GM13976 (cell line): ENCODE measurements at regions not wholly inside any gene's neighbourhood (a gene's known extent, or its start where the extent isn't known, plus 50 kb on each side); places are given as distances from the start of the nearest gene placed in this dataset.

Source experiments
- DNase-seq: peaks from one replicate; pipeline ENCODE4 v3.0.0; 2012; ENCODE audit warnings: low spot score
- in situ Hi-C: fragments of 300-500 bp; cut with MboI; formaldehyde crosslinking; loops from one replicate; pipeline ENCODE4 v1.12.0; 2022; ENCODE audit warnings: low sequenced_read_pairs, mixed read lengths, inconsistent platforms; ENCODE audit not compliant: unreplicated experiment
- TF ChIP-seq, protein P1 (sequence below): IDR thresholded peaks from 2 replicates; pipeline ENCODE4 v1.5.1; 2012; ENCODE audit warnings: borderline replicate concordance, mild to moderate bottlenecking; ENCODE audit not compliant: insufficient read depth; ENCODE audit errors: extremely low read depth, missing control alignments, control extremely low read depth

DNA sequence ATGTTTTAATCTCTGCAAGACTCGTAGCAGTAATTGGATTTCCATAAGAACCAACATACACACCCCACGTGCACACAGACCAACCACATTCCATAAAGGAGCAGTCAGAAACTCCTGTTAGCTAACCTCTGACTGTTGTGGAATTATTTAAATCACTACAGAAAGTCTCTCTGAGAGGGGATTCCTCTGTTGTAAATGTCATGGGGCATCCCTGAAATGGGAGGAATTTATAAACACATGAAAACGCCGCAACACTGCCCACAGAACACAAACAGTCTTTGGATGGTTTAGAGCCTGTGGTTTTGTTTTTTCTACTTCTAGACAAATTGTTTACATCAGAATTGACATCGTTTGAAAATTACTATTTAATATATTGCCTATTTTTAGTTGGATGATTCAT lies 740.1 kb upstream of the GRM7 start:
- TF ChIP-seq, protein P1, sequence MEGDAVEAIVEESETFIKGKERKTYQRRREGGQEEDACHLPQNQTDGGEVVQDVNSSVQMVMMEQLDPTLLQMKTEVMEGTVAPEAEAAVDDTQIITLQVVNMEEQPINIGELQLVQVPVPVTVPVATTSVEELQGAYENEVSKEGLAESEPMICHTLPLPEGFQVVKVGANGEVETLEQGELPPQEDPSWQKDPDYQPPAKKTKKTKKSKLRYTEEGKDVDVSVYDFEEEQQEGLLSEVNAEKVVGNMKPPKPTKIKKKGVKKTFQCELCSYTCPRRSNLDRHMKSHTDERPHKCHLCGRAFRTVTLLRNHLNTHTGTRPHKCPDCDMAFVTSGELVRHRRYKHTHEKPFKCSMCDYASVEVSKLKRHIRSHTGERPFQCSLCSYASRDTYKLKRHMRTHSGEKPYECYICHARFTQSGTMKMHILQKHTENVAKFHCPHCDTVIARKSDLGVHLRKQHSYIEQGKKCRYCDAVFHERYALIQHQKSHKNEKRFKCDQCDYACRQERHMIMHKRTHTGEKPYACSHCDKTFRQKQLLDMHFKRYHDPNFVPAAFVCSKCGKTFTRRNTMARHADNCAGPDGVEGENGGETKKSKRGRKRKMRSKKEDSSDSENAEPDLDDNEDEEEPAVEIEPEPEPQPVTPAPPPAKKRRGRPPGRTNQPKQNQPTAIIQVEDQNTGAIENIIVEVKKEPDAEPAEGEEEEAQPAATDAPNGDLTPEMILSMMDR, result no peak
- in situ Hi-C loops, result no loop called here
- DNase-seq, result no peak

DNA sequence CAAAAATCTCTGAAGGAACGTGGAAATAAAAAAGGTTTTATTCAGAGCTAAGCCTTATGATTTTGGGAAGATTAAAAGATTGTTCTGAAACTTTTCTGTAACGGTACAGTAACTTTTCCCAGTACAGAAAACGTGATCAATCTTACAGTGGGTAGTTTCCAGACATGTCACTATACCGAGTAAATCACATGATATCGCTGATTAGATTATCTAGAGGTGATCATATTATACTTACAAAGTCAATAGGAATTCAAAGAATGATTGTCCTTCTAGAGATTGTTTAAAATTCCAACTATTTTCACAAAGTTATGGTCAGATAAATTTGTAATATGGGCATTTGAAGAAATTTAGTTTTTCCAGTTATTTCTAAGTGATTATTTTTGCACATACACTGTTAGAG lies 736.0 kb upstream of the GRM7 start:
- TF ChIP-seq, protein P1, result no peak
- in situ Hi-C loops, result no loop called here
- DNase-seq, result no peak

DNA sequence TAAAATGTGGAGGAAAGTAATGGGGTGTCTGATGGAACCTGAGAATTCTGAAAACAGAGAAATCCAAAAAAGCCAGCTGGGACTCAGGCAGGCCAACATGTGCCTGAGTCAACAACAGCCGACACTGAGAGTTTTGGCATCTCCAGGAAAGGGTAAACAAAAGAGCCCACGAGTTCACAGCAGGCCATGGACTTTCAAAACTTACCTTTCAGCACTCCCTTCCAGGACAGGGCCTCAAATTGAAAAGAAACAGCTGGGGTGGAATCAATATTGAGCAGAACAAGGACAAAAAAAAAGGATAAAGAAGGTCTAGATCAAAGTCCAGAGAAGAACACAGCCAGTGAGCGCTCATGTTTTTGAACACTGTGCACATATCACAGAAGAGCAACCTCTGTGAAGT lies 735.4 kb upstream of the GRM7 start:
- in situ Hi-C loops, result no loop called here
- no peak for DNase-seq
- TF ChIP-seq, protein P1, result no peak

DNA sequence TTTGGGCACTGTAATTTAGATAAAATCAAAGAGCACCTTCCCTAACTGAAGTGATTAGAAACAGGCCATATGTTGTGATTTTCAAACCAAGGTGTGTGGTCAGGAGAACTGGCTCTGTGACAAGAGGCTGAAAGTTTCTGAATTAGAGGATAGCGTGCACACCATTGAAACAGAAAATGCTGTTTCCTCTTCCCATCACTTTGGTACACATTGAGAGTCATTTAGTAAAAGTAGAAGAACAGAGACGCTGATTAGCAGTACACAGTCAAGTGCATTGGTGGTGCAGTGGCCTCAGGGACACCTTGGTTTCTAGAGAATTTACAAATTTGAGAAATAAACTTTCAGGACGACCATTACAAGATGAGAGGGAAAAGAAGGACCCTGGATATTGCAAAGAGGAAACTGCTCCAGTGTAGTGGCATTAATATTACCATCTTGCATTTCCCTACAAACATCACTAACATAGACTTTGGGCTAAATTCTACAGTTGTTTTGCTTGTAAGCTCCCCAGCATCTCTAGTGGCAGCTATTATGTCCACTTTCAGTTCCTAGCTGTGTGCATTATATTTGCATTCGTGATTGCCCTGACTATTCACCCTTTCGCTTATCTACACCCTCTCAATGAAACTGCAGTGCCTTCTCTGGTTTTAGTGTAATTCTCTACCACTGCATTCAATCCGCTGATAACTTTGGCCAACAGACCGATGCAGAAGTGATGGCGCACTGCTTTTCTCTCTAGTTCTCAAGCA lies 728.1 kb upstream of the GRM7 start:
- in situ Hi-C loops, result no loop called here
- TF ChIP-seq, protein P1, result no peak
- DNase-seq, result peak; percentile 6

DNA sequence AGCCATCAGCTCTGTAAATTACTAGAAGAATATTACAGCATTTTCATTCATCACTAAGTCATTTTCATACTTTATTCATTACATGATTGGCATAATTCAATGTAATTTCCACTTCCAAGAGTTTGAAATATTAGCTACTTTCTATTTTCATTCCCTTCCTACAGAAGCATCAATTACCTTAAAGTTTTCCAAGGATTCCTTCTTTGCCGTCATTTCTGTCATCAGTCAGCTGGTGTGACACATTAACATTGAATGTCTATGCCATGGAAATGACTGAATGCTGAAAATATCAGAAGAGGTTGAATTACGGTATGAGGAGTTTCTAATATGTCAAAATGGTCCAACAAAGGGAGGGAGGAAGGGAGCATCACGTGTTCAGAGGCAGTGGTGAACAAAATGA lies 718.2 kb upstream of the GRM7 start:
- no peak for DNase-seq
- TF ChIP-seq, protein P1, result no peak
- in situ Hi-C loops, result no loop called here

DNA sequence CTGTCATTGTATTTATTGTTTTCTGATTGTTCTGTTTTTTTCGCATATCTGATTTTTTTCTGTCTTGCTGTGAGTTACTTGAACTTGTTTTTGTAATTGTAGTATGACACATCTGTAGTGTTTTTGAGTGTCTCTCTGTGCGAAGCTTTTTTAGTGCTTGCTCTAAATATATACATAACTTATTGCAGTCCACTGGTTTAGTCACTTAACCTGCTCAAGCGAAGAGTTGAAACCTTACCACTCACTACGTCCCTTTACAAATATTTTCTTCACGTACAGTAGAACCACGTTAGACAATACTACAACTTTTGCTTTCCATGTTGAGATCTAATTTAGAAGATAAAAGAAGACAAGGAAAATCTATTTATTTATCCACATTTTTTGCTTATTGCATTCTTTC lies 713.0 kb upstream of the GRM7 start:
- no peak for DNase-seq
- TF ChIP-seq, protein P1, result no peak
- in situ Hi-C loops, result no loop called here

DNA sequence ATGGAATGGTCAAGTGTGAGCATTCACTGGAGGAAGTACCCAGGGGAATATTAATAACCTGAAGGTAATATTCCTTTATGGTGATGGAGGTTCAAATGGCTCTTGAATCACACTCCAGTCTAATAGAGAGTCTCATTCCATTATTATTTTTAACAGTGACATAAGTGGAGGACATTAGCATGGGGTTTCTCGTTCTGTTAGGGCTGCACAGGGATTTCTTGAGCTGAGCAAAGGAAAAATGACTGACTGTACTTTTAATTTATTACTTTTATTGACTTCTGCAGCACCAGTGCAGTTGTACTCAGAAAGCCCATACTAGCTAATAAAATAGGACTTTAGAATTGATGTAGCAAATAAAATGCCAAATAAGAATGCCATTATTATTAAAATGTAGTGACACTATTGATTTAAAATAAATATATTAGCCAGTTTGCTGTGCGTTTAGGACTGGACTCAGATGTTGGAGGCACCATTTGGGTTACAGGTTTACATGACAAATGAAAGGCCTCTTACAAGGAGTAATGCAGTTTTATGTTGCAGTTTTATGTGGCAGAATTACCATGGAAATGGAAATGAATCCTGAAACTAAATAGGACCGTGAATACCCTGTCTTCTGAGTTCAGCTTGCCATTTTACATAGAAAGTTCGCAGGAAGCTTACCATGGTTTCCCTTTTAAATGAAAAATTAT lies 705.1 kb upstream of the GRM7 start:
- in situ Hi-C loops, result no loop called here
- TF ChIP-seq, protein P1, result no peak
- no peak for DNase-seq
